HFFc6 (cell line): ENCODE measurements at regions not wholly inside any gene's neighbourhood (a gene's known extent, or its start where the extent isn't known, plus 50 kb on each side); places are given as distances from the start of the nearest gene placed in this dataset.

Experiments
- DNase-seq: peaks from one replicate; pipeline ENCODE4 v3.0.0-alpha.2; 2018
- H3K27ac Mint-ChIP-seq: 2 replicates; pipeline ENCODE4 v1.8.0; 2020; ENCODE audit warnings: mild to moderate bottlenecking, mixed read lengths
- H3K27me3 Mint-ChIP-seq: 2 replicates; pipeline ENCODE4 v1.8.0; 2021; ENCODE audit warnings: mild to moderate bottlenecking, moderate library complexity, mixed read lengths; ENCODE audit not compliant: insufficient read depth
- H3K36me3 Mint-ChIP-seq: 2 replicates; pipeline ENCODE4 v1.8.0; 2021; ENCODE audit warnings: low read depth, mixed read lengths
- H3K4me1 Mint-ChIP-seq: 2 replicates; pipeline ENCODE4 v1.8.0; 2020; ENCODE audit warnings: low read depth, mixed read lengths
- H3K4me3 Mint-ChIP-seq: 2 replicates; pipeline ENCODE4 v1.8.0; 2020; ENCODE audit warnings: mild to moderate bottlenecking, moderate library complexity, mixed read lengths
- H3K9me3 Mint-ChIP-seq: 2 replicates; pipeline ENCODE4 v1.8.0; 2020; ENCODE audit warnings: mild to moderate bottlenecking, mixed read lengths
- CTCF ChIP-seq: fragments of 200-600 bp; sonication (generic); IDR thresholded peaks from 2 replicates; pipeline ENCODE4 v1.5.0; 2021; ENCODE audit warnings: antibody characterized with exemption, mild to moderate bottlenecking

GRCh38 chr1:14363707-14364413, 234.6 kb upstream of the KAZN start:
- H3K4me1 Mint-ChIP-seq, result no peaks in the 10 kb centered on the region
- DNase-seq, result no peak
- H3K4me3 Mint-ChIP-seq, result no peak overlapping the region
- TF ChIP-seq CTCF, result no peak; the same call in 1 of the 2 replicates
- H3K27me3 Mint-ChIP-seq, result peaks cover 2% of the 10 kb centered on the region; the same call in 1 of the 2 replicates
- H3K36me3 Mint-ChIP-seq, result no peaks in the 10 kb centered on the region; the same call in 1 of the 2 replicates
- H3K27ac Mint-ChIP-seq, result no peak overlapping the region
- H3K9me3 Mint-ChIP-seq, result peaks cover 52% of the 10 kb centered on the region

GRCh38 chr1:14365301-14365988, 233.0 kb upstream of the KAZN start:
- H3K9me3 Mint-ChIP-seq, result peaks cover 50% of the 10 kb centered on the region
- H3K27ac Mint-ChIP-seq, result no peak overlapping the region
- DNase-seq, result no peak
- peaks cover 2% of the 10 kb centered on the region; the same call in 1 of the 2 replicates for H3K27me3 Mint-ChIP-seq
- H3K4me1 Mint-ChIP-seq, result no peaks in the 10 kb centered on the region
- no peak for TF ChIP-seq CTCF
- H3K4me3 Mint-ChIP-seq, result no peak overlapping the region
- H3K36me3 Mint-ChIP-seq, result no peaks in the 10 kb centered on the region; the same call in 1 of the 2 replicates

GRCh38 chr1:14366091-14367018, 232.1 kb upstream of the KAZN start:
- Mint-ChIP-seq H3K27me3 (peaks cover 2% of the 10 kb centered on the region; the same call in 1 of the 2 replicates), H3K4me1 (no peaks in the 10 kb centered on the region), H3K4me3 (no peak overlapping the region), H3K36me3 (no peaks in the 10 kb centered on the region; the same call in 1 of the 2 replicates), H3K9me3 (peaks cover 53% of the 10 kb centered on the region), H3K27ac (no peak overlapping the region)
- DNase-seq, result no peak
- TF ChIP-seq CTCF, result no peak

DNA sequence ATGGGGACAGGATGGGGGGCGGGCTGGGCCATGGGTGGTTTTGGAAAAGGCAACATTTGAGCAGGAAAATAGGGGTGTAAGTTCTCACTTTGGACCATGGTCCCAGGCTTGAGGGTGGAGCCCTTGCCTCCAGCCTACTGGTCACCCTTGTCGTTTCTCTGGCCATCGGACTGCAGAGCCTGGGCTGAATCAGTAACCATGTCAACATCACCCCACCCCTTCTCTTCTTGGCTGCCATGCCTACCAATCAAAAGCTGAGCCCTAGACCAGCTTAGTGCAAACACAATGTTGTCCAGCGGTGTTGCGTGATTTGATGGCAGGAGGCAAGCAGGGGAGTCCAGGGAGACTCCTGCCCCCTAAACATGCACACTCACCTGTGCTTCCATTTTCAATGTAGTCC, 231.0 kb upstream of the KAZN start:
- Mint-ChIP-seq H3K27me3 (peaks cover 2% of the 10 kb centered on the region; the same call in 1 of the 2 replicates), H3K36me3 (no peaks in the 10 kb centered on the region; the same call in 1 of the 2 replicates), H3K27ac (no peak overlapping the region), H3K4me3 (no peak overlapping the region), H3K4me1 (no peaks in the 10 kb centered on the region), H3K9me3 (peaks cover 55% of the 10 kb centered on the region)
- TF ChIP-seq CTCF, result no peak
- DNase-seq, result no peak

DNA sequence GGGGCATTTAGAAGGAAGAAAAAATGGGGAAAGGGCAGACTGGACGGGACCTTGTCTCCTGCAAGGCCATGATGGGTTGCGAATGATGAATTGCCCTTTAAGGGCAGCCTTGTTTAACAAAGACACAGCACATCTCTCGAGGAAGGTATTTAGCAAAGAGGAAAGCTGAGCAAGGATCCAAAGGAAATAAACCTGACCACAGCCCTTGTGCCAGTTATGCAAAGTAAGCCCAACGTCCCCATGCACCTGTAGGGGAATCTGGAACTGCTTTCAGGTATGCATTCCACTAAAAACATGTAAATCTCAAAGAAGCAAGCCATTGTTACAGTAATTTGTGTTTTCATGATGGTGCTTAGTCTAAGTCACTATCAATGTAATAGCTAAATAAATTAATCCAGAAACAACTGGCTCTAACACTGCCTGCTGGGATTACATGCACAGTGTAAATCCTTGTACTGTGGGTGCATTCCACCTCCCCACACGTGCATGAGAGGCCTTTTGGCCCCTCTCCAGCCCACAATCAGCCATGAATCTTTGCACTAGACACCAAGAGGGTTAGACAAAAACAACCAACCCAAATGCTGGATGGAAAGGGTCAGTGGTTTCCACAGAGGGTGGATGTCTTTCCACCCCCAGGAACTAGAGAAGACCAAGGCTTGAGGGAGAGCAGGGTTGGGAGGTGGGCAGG, 228.8 kb upstream of the KAZN start:
- no peaks in the 10 kb centered on the region; the same call in 1 of the 2 replicates for H3K36me3 Mint-ChIP-seq
- H3K9me3 Mint-ChIP-seq, result peaks cover 61% of the 10 kb centered on the region

More for the DNA sequence above, 228.8 kb upstream of the KAZN start:
- Mint-ChIP-seq H3K4me3 (no peak overlapping the region), H3K27me3 (peaks cover 2% of the 10 kb centered on the region), H3K27ac (no peak overlapping the region), H3K4me1 (no peaks in the 10 kb centered on the region)
- no peak for TF ChIP-seq CTCF
- no peak for DNase-seq
